GDM1 (cell line): ENCODE measurements at regions not wholly inside any gene's neighbourhood (a gene's known extent, or its start where the extent isn't known, plus 50 kb on each side); places are given as distances from the start of the nearest gene placed in this dataset.
"Not testable (repeated sequence)": the region's sequence is repeated elsewhere in the genome, so short reads cannot be mapped to it uniquely, and the experiment has no call there.

ENCODE experiments used
- DNase-seq: peaks from one replicate; lab custom pipeline; 2025; lab: John Stamatoyannopoulos, UW

DNA sequence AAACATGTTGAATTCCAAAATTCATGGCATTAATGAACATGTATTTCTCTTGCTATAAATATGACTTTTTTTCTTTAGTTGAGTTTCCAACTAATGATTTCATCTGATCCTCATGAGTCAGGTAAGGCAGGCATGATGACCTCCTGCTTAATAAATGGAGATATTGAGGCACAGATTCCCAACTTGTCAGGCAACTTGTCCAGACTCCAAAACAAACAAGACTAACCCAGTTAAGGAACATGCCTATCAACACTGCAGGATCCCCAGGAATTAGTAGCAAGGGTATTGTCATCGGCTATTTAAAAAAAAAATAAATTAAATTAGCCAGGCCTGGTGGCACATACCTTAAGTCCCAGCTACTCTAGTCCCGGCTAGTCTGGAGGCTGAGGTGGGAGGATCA is 121.3 kb upstream of the SALL4 start:
- DNase-seq: no peak

DNA sequence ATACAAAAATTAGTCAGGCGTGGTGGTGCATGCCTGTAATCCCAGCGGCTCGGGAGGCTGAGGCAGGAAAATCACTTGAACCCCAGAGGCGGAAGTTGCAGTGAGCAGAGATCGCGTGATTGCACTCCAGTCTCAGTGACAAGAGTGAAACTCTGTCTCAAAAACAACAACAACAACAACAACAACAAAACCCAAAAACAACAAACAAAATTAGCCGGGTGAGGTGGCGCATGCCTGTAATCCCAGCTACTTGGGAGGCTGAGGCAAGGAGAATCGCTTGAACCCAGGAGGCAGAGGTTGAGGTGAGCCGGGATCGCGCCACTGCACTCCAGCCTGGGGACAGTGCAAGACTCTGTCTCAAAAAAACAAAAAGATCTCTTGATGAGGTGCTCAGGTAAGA is 120.5 kb upstream of the SALL4 start:
- DNase-seq: not testable (repeated sequence)

DNA sequence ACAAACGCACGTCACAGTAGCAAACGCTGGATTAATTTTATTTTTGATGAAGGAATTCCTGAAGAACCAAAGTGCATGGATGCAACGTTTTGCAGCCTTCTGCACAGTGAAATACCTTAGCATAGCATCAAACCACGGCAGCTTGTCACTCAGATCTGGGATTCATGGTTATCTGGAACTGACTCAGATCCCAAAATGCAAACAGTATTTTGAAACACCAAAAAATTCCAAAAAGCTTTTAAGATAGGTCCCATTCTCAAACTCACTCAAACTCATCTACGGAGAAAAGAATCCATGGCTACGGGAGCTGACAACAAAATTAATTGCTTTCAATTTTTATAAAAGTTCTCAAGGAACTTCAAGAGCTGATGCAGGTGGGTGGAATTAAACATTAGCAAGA is 116.2 kb upstream of the SALL4 start:
- DNase-seq: no peak

DNA sequence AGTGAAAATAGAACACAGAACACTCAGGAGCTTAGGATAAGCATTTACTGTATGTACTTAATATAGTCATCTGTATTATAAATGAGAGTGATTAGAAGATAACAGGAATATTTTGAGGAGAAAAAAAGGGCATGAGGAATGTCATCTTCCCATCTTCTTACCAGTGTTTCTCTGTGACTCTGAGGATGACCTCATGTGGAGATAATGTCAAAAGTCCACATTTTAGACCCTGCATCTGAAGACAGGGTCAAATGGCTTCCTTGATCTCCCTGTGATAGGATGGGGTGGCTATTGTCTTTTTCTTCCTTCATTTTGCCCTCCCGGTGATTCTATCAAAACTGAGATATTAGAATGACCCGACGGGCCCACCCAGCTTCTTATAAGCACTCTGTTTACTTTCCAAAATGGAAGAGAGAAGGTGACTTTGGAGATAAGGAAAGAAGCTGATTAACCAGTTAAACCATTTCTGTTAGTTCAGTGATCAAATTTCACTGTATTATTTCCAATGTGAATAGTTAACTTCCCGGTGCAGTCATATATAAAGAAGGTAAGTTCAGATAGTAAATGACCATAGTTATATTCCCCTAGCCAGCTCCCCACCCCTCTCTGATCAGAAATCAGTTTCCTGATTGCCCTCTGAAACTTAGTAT is 115.7 kb upstream of the SALL4 start:
- DNase-seq: no peak

DNA sequence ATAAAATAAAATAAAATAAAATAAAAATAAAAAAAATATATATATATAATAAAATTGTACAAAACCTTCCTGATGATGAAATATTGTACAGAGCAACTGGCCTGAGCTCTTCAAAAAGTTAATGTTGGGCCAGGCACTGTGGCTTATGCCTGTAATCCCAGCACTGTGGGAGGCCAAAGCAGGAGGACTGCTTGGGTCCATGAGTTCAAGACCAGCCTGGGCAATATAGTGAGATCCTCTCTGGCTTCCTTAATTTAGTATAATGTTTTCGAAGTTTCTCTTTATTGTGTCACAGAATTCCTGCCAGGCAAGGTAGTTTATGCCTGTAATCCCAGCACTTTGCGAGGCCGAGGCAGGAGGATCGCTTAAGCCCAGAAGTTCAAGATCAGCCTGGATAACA is 113.9 kb upstream of the SALL4 start:
- no peak for DNase-seq

DNA sequence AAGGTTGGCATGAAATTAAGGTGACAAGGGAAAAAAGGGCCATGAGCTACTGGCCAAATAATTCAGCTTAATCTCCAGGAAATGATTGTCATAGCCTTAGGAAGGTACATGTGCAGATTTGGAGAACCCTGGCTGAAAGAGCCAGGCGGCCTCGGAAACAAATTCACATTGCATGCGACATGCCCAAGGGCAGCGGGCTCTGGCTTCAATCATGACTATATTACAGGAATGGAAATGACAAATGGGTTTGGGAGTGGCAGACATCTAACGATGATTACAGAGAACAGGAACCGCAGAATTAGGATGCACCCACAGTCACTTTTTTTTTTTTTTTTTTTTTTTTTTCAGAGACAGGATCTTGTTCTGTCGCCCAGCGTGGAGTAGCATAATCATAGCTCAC is 112.4 kb upstream of the SALL4 start:
- DNase-seq: no peak

DNA sequence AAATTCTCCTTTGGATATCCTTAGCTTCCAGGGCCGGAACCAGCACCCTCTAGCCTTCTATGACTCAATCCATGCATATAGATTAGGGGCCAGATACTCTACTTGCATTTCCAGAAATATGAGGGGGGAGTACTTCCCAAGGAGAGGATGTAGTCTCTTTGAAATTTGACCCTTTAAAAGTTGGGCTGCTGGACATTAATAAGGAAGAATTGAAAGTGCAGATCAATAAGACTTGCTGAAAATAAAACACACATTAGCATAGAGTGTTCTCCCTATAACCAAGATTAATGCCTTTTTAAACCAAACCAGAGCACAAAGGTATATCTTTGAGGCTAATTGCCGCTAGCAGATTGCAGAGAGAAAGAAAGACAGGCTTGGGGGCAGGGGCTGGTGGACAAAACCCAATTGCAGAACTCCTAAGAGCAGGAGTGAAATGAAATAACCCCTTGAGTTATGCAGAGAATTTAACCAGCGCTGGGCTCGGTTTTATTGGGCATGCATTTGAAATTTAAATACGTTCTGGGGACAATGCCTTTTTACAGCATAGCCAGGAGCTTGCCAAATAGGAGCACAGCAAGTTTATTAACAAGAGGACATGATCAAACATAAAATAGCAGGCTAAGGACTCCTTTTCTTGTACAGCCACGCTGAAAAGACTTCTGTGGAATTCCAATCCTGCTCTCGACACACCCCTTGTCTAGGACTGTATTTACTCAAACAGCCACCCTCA is 108.2 kb upstream of the SALL4 start:
- no peak for DNase-seq

DNA sequence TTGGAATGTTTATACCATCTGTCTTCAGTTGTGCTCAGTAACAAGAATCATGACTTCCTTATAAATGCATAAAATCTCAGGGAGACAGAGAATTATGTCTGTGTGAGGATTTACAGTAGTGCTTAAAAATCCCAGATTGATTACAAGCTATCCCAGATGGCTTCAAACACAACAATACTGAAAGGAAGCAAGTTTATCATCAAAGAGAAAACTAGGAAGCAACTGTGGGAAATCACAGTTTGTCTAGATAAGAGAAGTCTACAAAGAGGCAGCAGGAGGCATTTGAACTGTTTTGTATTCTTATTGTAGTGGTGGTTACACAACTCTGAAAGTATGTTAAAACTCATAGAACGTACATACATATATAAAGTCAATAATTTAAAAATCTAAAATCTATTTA is 104.4 kb upstream of the SALL4 start:
- DNase-seq: no peak

DNA sequence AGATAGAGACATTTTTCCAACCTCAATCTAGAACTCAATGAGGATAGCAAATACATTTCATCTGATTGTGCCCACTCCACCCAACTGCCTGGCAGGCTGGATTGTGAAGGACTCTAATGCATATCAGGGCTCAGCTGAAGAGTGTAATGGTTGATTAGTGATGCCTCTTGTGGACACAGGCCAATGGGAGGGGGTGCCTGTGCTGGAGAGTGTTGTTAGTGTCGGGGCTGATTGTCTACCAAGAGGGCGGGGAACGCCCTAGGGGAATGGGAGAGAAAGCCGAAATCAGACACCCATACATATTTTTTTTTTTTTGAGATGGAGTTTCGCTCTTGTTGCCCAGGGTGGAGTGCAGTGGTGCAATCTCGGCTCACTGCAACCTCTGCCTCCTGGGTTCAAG is 103.7 kb upstream of the SALL4 start:
- no peak for DNase-seq

DNA sequence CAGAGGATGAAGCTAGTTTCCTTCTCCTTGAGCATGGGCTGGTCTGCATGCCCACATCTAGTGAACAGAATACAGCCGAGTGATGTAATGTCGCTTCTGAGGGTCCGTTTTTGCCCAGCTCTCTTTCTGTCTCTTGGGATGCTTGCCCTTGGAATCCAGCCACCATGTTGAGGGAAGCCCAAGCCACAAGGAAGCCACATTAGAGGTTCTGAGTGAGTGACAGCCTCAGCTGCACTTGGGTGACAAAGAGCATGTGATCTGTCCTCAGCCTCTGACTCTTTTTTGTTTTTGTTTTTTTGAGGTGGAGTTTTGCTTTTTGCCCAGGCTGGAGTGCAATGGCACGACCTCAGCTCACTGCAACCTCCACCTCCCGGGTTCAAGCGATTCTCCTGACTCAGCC is 100.6 kb upstream of the SALL4 start:
- DNase-seq: no peak

DNA sequence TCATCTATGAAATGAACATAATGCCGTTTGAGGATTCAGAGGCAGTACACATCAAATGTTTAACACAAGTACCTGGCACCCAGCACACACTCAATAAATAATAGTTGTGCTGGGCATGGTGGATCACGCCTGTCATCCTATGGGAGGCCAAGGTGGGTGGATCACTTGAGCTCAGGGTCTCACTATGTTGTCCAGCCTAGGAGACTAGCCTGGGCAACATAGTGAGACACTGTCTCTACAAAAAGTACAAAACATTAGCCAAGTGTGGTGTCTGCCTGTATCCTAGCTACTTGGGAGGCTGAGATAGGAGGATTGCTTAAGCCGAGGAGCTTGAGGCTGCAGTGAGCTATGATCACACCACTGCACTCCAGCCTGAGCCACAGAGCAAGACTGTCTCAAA is 98.1 kb upstream of the SALL4 start:
- no peak for DNase-seq

DNA sequence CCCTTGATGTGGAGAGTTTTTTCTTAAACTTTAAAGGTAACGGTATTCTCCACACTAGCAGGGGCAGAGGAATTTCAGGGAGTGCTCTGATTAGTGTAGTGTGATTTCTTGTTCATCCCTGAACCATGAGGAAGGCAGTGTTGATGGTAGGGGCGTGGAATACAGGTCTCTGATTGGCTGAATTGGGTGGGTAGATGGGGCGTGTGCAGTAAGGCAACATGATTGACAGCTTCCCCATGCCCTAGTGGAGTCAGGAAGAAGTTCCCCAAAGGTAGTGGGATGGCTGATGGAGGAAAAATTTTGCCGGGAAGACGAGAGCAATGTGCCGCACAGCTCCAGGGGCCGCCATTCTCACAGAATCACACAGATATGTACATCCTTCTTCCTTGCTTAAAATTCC is 97.4 kb upstream of the SALL4 start:
- DNase-seq: no peak

DNA sequence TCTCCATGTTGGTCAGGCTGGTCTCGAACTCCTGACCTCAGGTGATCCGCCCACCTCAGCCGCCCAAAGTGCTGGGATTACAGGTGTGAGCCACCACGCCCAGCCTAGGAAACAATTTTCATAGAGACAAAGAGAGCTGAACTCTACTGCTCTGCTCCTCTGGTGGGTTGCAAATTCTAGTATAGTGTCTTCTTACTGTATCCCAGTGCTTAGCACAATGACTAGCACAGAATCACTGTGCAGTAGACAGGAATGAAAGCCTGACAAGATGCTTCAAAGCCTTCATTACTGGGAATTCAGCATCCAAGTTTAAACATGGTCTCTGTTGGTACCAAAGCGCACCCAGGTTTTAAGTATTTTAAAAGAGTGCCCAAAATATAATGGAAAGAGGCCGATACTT is 96.5 kb upstream of the SALL4 start:
- DNase-seq: no peak

DNA sequence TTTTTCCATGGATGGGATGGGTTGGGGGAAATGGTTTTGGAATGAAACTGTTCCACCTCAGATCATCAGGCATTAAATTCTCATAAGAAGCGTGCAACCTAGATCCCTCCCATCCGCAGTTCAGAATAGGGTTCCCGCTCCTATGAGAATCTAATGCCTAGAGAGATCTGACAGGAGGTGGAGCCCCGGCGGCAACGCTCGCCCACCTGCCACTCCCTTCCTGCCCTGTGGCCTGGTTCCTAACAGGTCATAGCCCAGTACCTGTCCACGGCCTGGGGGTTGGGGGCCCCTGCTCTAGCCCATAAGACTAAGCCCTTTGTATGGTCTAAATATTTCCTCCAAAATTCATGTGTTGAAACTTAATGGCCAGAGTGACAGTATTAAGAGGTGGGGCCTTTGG is 92.3 kb upstream of the SALL4 start:
- DNase-seq: no peak

DNA sequence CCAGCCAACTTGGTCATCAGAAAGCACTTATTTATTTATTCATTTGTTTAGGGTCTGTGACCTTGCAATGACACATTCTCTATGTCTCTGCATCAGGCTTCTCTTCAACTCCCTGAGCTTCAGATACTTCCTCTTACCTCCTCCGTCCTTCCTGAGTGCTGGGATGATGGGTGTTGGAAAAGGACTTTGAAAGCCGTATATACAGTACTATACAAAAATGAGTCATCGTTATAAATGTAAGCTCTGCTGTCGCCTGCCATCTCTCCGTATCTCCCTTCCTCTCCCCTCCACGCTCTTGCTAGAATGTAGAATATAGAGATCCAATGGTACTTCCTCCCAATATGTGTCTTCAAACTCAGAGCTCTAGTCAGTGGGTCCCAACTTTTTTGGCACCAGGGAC is 91.9 kb upstream of the SALL4 start:
- no peak for DNase-seq

DNA sequence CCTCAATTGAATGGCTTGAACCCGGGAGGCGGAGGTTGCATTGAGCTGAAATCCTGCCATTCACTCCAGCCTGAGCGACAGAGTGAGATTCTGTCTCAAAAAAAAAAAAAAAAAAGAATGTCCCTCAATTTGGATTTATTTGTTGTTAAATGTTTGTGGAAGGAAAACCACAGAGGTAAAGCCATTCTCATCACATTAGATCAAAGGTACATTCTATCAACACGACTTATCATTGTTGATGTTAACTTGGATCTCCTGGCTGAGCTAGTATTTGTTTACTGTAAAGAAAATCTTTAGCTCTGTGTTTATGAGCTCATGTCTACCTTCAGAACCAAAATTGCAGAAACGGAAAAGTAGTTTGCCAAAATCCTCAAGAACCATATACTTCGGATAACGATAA is 91.4 kb upstream of the SALL4 start:
- no peak for DNase-seq

DNA sequence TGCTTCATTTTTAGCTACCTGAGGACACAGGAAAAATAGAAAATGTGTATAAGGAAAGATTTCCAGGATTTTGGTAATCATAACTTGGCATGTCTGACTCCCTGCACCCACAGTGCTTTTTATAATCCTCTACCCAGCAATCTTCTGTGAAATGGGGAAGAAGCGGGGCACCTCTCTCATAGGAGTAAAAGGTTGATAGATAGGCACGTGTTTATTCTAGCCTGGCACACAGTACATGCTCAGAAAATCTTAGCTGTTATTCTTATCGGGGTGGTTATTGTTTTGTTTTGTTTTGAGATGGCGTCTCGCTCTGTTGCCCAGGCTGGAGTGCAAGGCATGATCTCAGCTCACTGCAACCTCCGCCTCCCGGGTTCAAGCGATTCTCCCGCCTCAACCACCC is 87.7 kb upstream of the SALL4 start:
- no peak for DNase-seq

DNA sequence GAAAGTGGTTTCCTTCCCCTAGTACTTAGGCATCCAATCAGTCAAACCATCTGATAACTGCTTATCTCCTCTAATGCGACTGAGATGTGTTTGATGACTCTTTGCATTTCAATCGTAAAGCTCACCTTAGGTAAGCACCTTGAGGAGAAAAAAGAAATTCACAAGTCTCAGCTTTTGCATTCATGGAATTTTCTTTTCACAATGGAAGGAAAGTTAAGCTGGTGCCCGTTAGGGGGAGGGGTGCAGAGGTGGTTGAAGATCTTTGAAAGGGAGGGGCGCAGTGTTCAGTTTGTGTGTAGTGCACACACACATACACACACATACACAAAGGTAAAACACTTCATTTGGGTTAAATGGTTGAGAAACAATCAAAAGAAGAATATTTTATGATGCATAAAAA is 87.1 kb upstream of the SALL4 start:
- no peak for DNase-seq

DNA sequence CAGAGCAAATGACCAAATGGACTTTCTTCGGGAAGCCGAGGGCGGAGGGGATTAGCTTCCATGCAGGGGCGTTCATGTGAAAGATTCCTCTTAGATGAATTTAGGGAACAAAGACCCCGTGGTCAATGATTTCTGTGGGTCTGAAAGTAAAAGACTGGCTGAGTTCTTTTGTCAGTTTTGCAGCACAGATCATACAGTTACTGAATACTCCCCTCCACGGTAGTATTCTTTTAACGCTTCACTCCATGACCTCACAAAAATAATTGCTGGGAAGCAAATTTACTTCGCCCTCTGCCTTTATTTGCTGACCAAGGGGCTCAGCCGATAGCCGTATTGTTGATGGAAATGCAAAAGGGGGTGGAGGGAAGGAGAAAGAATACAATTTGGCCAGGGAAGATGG is 86.0 kb upstream of the SALL4 start:
- DNase-seq: no peak

DNA sequence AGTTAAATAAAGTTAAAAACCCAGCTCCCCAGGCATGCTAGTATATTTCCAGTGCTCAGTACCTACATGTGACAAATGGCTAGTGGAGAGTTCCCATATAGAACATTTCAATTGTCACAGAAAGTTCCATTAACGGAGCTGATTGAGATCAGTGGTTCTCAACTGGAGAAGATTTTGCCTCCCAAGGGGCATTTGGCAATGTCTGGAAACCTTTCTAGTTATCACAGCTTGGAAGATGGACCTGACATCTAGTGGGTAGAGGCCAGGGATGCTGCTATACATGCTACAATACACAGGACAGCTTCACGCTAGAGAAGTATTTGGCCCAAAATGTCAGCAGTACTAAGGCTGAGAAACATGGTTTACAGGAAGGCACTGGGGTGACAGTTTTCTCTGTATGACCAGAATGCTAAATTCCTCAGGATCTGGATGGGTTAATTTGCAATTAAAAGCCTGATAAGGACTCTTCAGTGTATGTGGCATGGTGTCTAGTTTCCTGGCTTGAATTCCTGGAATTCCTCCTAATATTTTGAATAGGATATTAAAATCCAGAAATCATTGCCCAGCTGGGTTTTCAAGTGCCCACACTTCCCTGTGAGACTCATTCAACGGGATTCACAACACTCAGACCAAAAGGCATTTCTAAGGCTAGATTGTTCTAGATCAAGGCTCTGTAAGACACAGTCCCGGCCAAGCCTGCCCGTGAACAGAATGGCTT is 84.7 kb upstream of the SALL4 start:
- no peak for DNase-seq

DNA sequence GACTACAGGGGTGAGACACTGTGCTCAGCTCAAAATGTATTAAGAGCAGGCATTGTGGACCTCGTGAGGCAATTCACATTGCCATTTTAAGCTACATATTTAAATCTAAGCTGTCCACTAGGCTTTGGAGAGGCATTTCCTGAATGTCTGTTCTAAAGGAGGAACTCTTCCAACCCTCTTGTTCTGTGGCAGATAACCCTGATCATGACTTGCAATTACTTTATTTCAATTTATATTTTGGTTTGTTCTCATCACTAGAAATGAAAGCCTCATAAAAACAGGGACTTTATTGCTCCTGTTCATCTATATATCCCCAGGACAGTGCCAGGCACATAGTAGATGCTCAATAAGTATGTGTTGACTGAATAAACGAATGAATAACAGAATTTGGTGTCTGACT is 84.0 kb upstream of the SALL4 start:
- DNase-seq: no peak

DNA sequence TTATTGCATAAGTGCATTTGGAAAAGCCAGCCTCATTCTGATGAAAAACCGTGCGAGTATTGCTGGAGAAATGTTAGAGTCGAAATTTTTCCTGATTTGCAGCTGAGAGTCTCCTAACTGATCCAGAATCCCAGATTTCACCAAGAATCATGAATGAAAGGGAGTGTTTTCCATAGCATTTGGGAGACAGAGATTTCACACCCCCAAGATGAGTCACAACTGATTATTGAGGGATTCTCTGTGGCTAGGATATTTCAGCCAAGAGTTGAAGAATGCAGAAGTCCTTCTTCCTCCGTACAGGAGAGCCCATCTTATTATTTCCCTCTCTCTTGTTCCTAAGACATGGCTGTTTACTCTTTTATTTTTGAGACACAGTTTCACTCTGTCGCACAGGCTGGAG is 82.2 kb upstream of the SALL4 start:
- DNase-seq: no peak

DNA sequence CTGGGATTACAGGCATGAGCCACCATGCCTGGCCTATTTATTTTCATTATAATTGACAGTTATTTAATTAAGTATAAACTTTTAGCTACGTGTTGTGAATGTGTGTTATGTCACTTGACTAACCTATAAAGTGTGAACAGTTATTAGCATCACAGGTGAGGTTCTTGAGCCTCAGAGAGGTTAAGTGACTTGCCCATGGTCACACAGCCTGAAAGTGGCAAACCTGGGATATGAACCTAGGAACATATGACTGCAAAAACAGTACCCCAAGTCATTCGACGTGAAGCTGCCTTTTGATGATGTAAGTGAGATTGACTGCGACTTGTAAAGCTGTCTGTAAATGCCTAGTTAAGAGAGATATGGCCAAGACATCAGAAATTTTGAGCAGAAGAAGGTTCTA is 77.9 kb upstream of the SALL4 start:
- DNase-seq: no peak
